MG63 (cell line): ENCODE measurements at regions not wholly inside any gene's neighbourhood (a gene's known extent, or its start where the extent isn't known, plus 50 kb on each side); places are given as distances from the start of the nearest gene placed in this dataset.

ENCODE experiments used
- DNase-seq: peaks from one replicate; pipeline ENCODE4 v3.0.0-alpha.2; 2020
- H3K27me3 ChIP-seq: fragments of 250-450 bp; sonication (Bioruptor Pico); 2 replicates; pipeline ENCODE4 v1.5.1; 2020; ENCODE audit warnings: mild to moderate bottlenecking, moderate library complexity
- H3K36me3 ChIP-seq: fragments of 250-450 bp; sonication (Bioruptor Pico); 2 replicates; pipeline ENCODE4 v1.5.1; 2020; ENCODE audit warnings: mild to moderate bottlenecking, moderate library complexity
- H3K4me3 ChIP-seq: fragments of 250-450 bp; sonication (Bioruptor Pico); 2 replicates; pipeline ENCODE4 v1.5.1; 2020; ENCODE audit warnings: mild to moderate bottlenecking, moderate library complexity
- H3K9me3 ChIP-seq: fragments of 250-450 bp; sonication (Bioruptor Pico); 2 replicates; pipeline ENCODE4 v1.5.1; 2020; ENCODE audit warnings: mild to moderate bottlenecking, moderate library complexity

GRCh38 chr2:215514516-215514915, 78.6 kb upstream of the FN1 start:
- no peaks in the 10 kb centered on the region; the same call in 1 of the 2 replicates for H3K36me3 ChIP-seq
- H3K4me3 ChIP-seq, result no peak overlapping the region
- no peaks in the 10 kb centered on the region for H3K9me3 ChIP-seq
- no peaks in the 10 kb centered on the region for H3K27me3 ChIP-seq
- DNase-seq, result no peak

DNA sequence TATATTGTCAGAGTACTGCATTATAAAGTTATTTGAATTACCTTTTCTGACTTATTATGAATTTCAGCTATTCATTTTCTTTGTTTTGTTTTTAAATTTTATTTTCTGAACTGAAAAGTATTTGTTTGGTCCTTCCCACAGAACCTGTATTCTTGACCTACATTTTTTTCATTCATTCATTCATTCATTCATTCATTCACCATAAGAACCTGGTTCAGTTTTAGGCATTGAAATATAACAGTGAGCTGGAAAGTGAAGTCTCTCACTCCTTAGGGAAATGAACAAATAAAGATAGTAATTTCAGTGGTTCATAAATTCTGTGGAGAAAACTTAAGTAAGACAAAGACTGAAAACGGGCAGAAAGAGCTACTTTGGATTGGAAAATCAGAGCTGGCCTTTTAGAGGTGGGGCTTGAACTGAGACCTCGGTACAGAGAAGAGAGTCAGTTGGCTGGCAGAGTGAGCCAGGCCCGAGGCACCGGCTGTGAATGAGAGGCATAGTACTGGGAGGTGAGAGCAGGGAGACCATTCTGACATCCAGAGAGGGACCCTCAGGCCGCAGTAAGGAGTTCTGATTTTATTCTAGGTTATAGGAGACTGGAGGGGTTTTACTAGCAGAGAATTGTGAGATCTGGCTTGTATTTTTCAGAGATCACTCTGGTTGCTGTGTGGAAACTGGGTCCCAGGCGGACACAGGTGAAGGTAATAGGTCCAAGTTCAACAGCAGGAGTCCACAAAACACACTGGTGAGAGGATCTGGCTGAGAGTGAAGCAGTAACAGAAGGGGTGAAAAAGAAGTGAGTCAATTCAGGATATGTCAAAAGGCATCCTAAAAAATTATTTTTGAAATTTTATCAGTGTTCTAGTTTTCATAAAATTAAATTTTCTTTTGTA, 75.8 kb upstream of the FN1 start:
- Histone ChIP-seq H3K27me3 (no peaks in the 10 kb centered on the region), H3K4me3 (no peak overlapping the region), H3K9me3 (no peaks in the 10 kb centered on the region), H3K36me3 (no peaks in the 10 kb centered on the region; the same call in 1 of the 2 replicates)
- no peak for DNase-seq

- no peak for DNase-seq
- Histone ChIP-seq H3K27me3 (no peaks in the 10 kb centered on the region), H3K9me3 (no peaks in the 10 kb centered on the region), H3K4me3 (no peak overlapping the region), H3K36me3 (no peaks in the 10 kb centered on the region; the same call in 1 of the 2 replicates)
Measured at GRCh38 chr2:215507836-215508235, 72.0 kb upstream of the FN1 start.

GRCh38 chr2:215507136-215507535, 71.3 kb upstream of the FN1 start:
- DNase-seq, result no peak
- H3K36me3 ChIP-seq, result no peaks in the 10 kb centered on the region
- no peaks in the 10 kb centered on the region for H3K27me3 ChIP-seq
- H3K9me3 ChIP-seq, result no peaks in the 10 kb centered on the region
- no peak overlapping the region for H3K4me3 ChIP-seq

DNA sequence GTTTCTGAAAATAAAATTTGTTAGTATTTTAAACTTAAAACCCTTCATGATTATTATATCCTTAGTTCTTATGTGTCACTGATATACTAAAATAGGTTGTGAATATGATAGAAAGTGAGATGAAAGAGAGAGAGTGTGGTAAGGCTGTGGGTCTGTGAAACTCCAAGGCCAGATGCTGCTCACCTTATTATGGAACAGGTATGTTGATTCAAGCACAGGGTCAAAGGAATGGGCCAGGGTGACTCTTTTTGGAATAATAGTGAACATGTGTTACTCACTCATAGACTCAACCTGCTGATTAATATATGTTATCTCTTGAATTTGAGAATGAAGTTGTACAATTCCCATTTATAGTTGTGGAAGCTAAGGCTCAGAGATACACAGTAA, 70.7 kb upstream of the FN1 start:
- no peaks in the 10 kb centered on the region for H3K27me3 ChIP-seq
- H3K36me3 ChIP-seq, result no peaks in the 10 kb centered on the region
- H3K9me3 ChIP-seq, result no peaks in the 10 kb centered on the region
- H3K4me3 ChIP-seq, result no peak overlapping the region
- no peak for DNase-seq

DNA sequence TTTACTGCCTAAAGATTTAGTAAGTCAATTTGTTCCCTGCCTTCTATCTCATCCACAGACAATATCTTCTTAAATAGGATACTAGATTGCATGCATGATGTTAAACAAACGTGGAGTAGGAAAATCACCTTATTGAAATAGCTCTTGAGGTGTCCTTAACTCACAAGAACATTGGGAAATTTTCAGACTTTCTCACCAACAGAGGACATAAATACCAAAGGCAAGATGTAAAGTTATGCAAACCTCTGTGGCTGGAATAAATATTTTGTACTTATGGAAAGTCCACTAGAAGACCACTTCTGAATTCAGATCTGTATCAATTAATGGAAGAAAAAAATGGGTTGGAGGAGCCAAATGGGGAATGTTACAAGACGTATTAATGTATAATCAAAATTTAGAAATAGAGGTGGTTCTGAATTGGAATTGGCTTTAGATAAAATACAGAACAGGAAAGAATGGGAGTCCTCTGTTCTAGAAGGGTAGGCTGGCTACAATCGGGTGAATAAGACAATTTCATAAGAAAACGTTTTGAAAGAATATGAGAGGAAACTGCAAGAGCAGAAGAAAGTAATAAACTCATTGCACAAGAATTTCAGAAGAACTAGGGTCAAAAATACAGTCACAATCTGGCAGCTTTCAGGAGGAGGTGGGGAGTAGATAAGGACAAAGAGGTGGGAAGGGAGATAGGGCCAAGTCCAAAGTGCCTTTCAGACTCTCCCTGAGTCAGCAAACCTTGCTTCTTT, 69.3 kb upstream of the FN1 start:
- H3K4me3 ChIP-seq, result no peak overlapping the region
- DNase-seq, result no peak

DNA sequence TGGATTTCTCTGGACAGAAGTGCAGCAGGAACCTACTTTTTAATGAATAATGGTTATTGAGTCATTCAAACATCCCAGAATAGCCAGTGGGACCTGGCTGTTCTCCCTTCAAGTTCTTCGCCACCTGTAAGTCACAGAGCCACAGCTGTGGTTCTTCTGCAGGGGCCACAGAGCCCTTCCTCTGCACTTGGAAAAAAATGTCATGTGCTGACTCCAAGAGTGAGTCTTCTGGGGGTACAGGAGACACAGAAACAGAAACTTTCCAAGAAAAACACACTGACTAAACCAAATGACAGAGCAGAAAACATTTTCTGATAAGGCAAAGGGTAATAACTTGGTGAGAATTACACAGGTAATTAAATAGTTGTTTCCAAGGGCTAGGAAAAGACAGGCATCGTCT, 68.7 kb upstream of the FN1 start:
- Histone ChIP-seq H3K9me3 (no peaks in the 10 kb centered on the region), H3K27me3 (no peaks in the 10 kb centered on the region), H3K36me3 (no peaks in the 10 kb centered on the region), H3K4me3 (no peak overlapping the region)
- DNase-seq, result no peak

More for the DNA sequence above, 69.3 kb upstream of the FN1 start:
- Histone ChIP-seq H3K9me3 (no peaks in the 10 kb centered on the region), H3K27me3 (no peaks in the 10 kb centered on the region), H3K36me3 (no peaks in the 10 kb centered on the region)

DNA sequence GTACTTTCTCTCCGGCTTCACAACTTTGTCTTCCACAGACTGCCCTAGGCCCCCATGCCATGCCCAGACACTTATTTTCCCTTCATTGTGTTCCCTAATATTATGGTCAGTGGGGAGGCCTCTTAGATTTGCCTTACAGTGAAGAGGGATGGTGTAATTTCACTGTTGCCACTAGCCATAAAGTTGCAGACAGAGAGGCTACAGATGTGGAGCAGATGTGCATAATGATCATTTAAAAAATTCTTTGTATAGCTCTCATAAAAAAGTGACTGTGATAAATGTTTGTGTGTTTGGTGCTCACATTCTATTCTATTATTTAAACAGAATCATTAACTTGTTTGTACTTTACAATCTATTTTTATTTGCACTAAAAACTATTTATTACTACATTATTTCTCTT, 67.5 kb upstream of the FN1 start:
- DNase-seq, result no peak
- H3K4me3 ChIP-seq, result no peak overlapping the region
- no peaks in the 10 kb centered on the region for H3K27me3 ChIP-seq
- H3K36me3 ChIP-seq, result no peaks in the 10 kb centered on the region
- no peaks in the 10 kb centered on the region for H3K9me3 ChIP-seq

DNA sequence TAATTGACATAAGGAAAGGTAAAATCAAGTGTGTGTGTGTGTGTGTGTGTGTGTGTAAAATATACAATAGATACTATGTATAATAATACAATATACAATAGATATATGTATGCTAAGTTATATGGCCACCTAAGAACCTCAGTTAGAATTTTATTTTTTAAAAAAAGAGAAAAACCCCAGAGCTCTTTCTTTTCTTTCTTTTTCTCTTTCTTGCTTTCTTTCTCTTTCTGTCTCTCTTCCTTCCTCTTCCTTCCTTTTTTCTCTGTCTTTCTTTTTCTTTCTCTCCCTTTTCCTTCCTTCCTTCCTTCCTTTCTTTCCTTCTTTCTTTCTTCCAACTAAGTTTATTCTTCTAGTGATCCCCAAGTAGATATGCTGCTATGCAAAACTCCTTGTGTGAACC, 64.6 kb upstream of the FN1 start:
- Histone ChIP-seq H3K9me3 (no peaks in the 10 kb centered on the region), H3K36me3 (no peaks in the 10 kb centered on the region), H3K4me3 (no peak overlapping the region), H3K27me3 (no peaks in the 10 kb centered on the region)
- no peak for DNase-seq

GRCh38 chr2:215499331-215499730, 63.5 kb upstream of the FN1 start:
- Histone ChIP-seq H3K36me3 (no peaks in the 10 kb centered on the region), H3K9me3 (no peaks in the 10 kb centered on the region), H3K4me3 (no peak overlapping the region), H3K27me3 (no peaks in the 10 kb centered on the region)
- peak; percentile 35 for DNase-seq

GRCh38 chr2:215498431-215498830, 62.6 kb upstream of the FN1 start:
- H3K9me3 ChIP-seq, result no peaks in the 10 kb centered on the region
- no peak overlapping the region for H3K4me3 ChIP-seq
- peak; percentile 17 for DNase-seq
- H3K27me3 ChIP-seq, result no peaks in the 10 kb centered on the region
- H3K36me3 ChIP-seq, result no peaks in the 10 kb centered on the region

- H3K27me3 ChIP-seq, result no peaks in the 10 kb centered on the region
- H3K9me3 ChIP-seq, result no peaks in the 10 kb centered on the region
- no peak overlapping the region for H3K4me3 ChIP-seq
- no peaks in the 10 kb centered on the region for H3K36me3 ChIP-seq
- no peak for DNase-seq
Measured at GRCh38 chr2:215493376-215493775, 57.5 kb upstream of the FN1 start.

DNA sequence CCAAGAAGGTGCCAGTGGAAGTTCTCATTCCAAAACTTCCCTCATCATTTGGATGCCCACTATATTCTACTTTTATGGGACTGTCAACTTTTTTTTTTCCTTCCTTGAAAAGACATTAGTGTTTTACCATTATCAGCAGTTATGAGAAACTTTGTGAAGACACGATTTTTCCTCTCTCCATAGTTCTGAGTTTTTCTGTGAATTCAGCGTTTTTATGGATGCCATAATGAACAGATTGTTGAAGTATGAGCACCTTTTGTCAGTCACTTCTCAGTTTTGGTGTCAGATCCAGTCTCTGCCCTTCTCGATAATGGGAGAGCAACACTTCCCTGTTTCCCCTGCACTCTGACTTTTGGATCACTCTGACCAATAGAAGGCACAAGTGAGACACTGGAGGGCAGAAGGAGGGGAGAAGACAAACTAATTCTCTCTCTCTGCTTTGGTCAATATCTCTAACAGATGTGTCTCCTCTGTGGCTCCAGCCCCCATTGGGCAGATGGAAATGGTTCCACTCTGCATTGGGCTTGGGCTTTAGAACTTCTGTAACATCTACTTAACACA, 53.5 kb upstream of the FN1 start:
- Histone ChIP-seq H3K27me3 (no peaks in the 10 kb centered on the region), H3K36me3 (no peaks in the 10 kb centered on the region), H3K9me3 (no peaks in the 10 kb centered on the region), H3K4me3 (no peak overlapping the region)
- DNase-seq, result no peak

DNA sequence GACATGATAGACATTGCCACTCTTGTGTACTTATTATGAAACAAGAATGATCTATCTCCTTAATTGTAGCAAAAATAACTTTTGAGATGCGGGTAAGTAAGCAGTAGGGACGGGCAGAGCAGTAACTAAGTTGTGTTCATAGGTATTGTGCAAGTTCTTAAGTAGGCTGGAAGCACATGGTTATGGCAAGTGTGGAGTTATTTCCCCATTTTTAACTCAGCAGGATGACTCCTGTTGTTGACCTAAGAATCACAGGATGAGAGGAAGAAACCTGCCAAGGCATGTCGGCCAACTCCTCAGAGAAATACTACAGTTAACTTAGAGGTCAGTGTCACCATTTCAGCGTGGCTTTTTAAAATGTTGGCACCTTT, 51.1 kb upstream of the FN1 start:
- no peak for DNase-seq
- Histone ChIP-seq H3K27me3 (no peaks in the 10 kb centered on the region), H3K9me3 (no peaks in the 10 kb centered on the region), H3K36me3 (no peaks in the 10 kb centered on the region), H3K4me3 (no peak overlapping the region)

GRCh38 chr2:215486291-215487001, 50.6 kb upstream of the FN1 start:
- no peaks in the 10 kb centered on the region for H3K27me3 ChIP-seq

More at GRCh38 chr2:215486291-215487001, 50.6 kb upstream of the FN1 start:
- Histone ChIP-seq H3K36me3 (no peaks in the 10 kb centered on the region), H3K9me3 (no peaks in the 10 kb centered on the region), H3K4me3 (no peak overlapping the region)
- no peak for DNase-seq
